IMR-90 (cell line): ENCODE measurements at regions not wholly inside any gene's neighbourhood (a gene's known extent, or its start where the extent isn't known, plus 50 kb on each side); places are given as distances from the start of the nearest gene placed in this dataset.

Source experiments
- ATAC-seq: fragments of 200-7000 bp; cut with Tn5 transposase; 2 replicates; pipeline ENCODE4 v1.9.1; 2020; ENCODE audit warnings: low read depth, mild to moderate bottlenecking, moderate library complexity
- BruUV-seq: library from RNA; stranded (reverse); fragments of 400-500 nt; replicated peaks from 2 replicates; lab custom pipeline; 2021; lab: Mats Ljungman, UMichigan
- CTCF ChIA-PET: fragments of 300-600 bp; formaldehyde crosslinking; extraction: SDS; loops from one replicate; lab custom pipeline; 2021; ENCODE audit warnings: antibody characterized with exemption; lab: Yijun Ruan, JAX
- POLR2A ChIA-PET: fragments of 300-600 bp; sonication (Branson Sonifier 250); formaldehyde crosslinking; loops from one replicate; lab custom pipeline; 2022; ENCODE audit warnings: antibody characterized with exemption; ENCODE audit not compliant: unreplicated experiment; lab: Charles Lee
- DNase-seq: peaks from one replicate; pipeline ENCODE4 v3.0.0; 2013
- H2AFZ ChIP-seq: replicated peaks from 2 replicates; pipeline ENCODE3; 2013; ENCODE audit warnings: low read length, mild to moderate bottlenecking; ENCODE audit not compliant: poor library complexity
- H2AK5ac ChIP-seq: 2 replicates; pipeline ENCODE4 v1.6.1; 2013; ENCODE audit warnings: low read depth, low read length, inconsistent platforms
- H2AK9ac ChIP-seq: replicated peaks from 2 replicates; pipeline ENCODE3; 2013; ENCODE audit warnings: mild to moderate bottlenecking, low read depth, low read length, moderate library complexity; ENCODE audit not compliant: poor library complexity
- H2BK120ac ChIP-seq: 2 replicates; pipeline ENCODE4 v1.6.1; 2013; ENCODE audit warnings: low read depth, low read length, inconsistent platforms
- H2BK15ac ChIP-seq: 3 replicates; pipeline ENCODE4 v1.6.1; 2013; ENCODE audit warnings: low read depth, low read length, inconsistent platforms
- H2BK20ac ChIP-seq: 2 replicates; pipeline ENCODE4 v1.6.1; 2013; ENCODE audit warnings: low read depth, mild to moderate bottlenecking, inconsistent platforms, low read length, moderate library complexity
- H2BK5ac ChIP-seq: 2 replicates; pipeline ENCODE4 v1.6.1; 2013; ENCODE audit warnings: mild to moderate bottlenecking, low read depth, low read length, inconsistent platforms; ENCODE audit not compliant: poor library complexity, severe bottlenecking
- H3K14ac ChIP-seq: replicated peaks from 2 replicates; pipeline ENCODE4 v1.6.1; 2013; ENCODE audit warnings: low read depth, low read length, inconsistent platforms
- H3K18ac ChIP-seq: 2 replicates; pipeline ENCODE4 v1.6.1; 2013; ENCODE audit warnings: low read depth, low read length, control low read depth
- H3K23ac ChIP-seq: 2 replicates; pipeline ENCODE4 v1.6.1; 2013; ENCODE audit warnings: low read depth, low read length, inconsistent platforms
- H3K27ac ChIP-seq: 2 replicates; pipeline ENCODE4 v1.5.1; 2013; ENCODE audit warnings: mild to moderate bottlenecking, control low read depth, low read length; ENCODE audit not compliant: insufficient read depth
- H3K27me3 ChIP-seq: 2 replicates; pipeline ENCODE4 v1.6.1; 2013; ENCODE audit warnings: low read length; ENCODE audit not compliant: control insufficient read depth, insufficient read depth
- H3K36me3 ChIP-seq: 2 replicates; pipeline ENCODE4 v1.6.1; 2013; ENCODE audit warnings: low read length, mixed read lengths; ENCODE audit not compliant: control insufficient read depth, insufficient read depth
- H3K4ac ChIP-seq: 2 replicates; pipeline ENCODE4 v1.6.1; 2013; ENCODE audit warnings: low read depth, low read length, inconsistent platforms
- H3K4me1 ChIP-seq: 2 replicates; pipeline ENCODE4 v1.6.1; 2013; ENCODE audit warnings: low read length, mixed read lengths; ENCODE audit not compliant: control insufficient read depth, insufficient read depth
- H3K4me2 ChIP-seq: 2 replicates; pipeline ENCODE4 v1.6.1; 2013; ENCODE audit warnings: low read depth, mild to moderate bottlenecking, control low read depth, low read length, moderate library complexity
- H3K4me3 ChIP-seq: 2 replicates; pipeline ENCODE4 v1.5.1; 2013; ENCODE audit warnings: low read depth, mild to moderate bottlenecking, control low read depth, low read length, moderate library complexity; ENCODE audit not compliant: insufficient read depth
- H3K56ac ChIP-seq: 2 replicates; pipeline ENCODE4 v1.6.1; 2013; ENCODE audit warnings: low read length, inconsistent platforms; ENCODE audit not compliant: insufficient read depth; ENCODE audit errors: extremely low read depth
- H3K79me1 ChIP-seq, 2 experiments: 2 replicates each; pipeline ENCODE4 v1.6.1; 2013; ENCODE audit warnings: low read length in 2 of 2, inconsistent platforms in 1 of 2, low read depth in 1 of 2
- H3K9ac ChIP-seq: 2 replicates; pipeline ENCODE4 v1.6.1; 2013; ENCODE audit warnings: low read depth, low read length, control low read depth
- H3K9me1 ChIP-seq: 2 replicates; pipeline ENCODE4 v1.6.1; 2013; ENCODE audit warnings: low read length, inconsistent platforms; ENCODE audit not compliant: insufficient read depth
- H3K9me3 ChIP-seq: 2 replicates; pipeline ENCODE4 v1.6.1; 2013; ENCODE audit warnings: low read length; ENCODE audit not compliant: control insufficient read depth, insufficient read depth
- H4K20me1 ChIP-seq: 2 replicates; pipeline ENCODE4 v1.6.1; 2013; ENCODE audit warnings: low read length, inconsistent platforms; ENCODE audit not compliant: insufficient read depth
- H4K5ac ChIP-seq: 2 replicates; pipeline ENCODE4 v1.6.1; 2013; ENCODE audit warnings: mild to moderate bottlenecking, low read depth, low read length, control low read depth
- H4K8ac ChIP-seq, 2 experiments: 2 replicates each; pipeline ENCODE4 v1.6.1; 2013; ENCODE audit warnings: low read depth in 2 of 2, low read length in 2 of 2, control low read depth in 1 of 2, inconsistent platforms in 1 of 2
- H4K91ac ChIP-seq: 2 replicates; pipeline ENCODE4 v1.6.1; 2013; ENCODE audit warnings: low read depth, low read length, inconsistent platforms; ENCODE audit not compliant: insufficient read depth
- BHLHE40 ChIP-seq: fragments of 150-350 bp; IDR thresholded peaks from 2 replicates; pipeline ENCODE4 v1.6.1; 2016; ENCODE audit warnings: mild to moderate bottlenecking, low read depth, low read length
- CEBPB ChIP-seq: IDR thresholded peaks from 2 replicates; pipeline ENCODE4 v1.6.1; 2012; ENCODE audit warnings: low read depth, low read length, improper control_type of control experiment
- CHD1 ChIP-seq: IDR thresholded peaks from 2 replicates; pipeline ENCODE4 v1.6.1; 2012; ENCODE audit warnings: low read depth, low read length, improper control_type of control experiment
- FOS ChIP-seq: fragments of 150-350 bp; IDR thresholded peaks from 2 replicates; pipeline ENCODE4 v1.6.1; 2016; ENCODE audit warnings: low read depth, low read length
- MAFK ChIP-seq: IDR thresholded peaks from 2 replicates; pipeline ENCODE4 v1.6.1; 2012; ENCODE audit warnings: low read depth, low read length, improper control_type of control experiment
- MAZ ChIP-seq: IDR thresholded peaks from 2 replicates; pipeline ENCODE4 v1.6.1; 2012; ENCODE audit warnings: low read depth, mild to moderate bottlenecking, low read length, improper control_type of control experiment, moderate library complexity, borderline replicate concordance
- MXI1 ChIP-seq: IDR thresholded peaks from 2 replicates; pipeline ENCODE4 v1.6.1; 2012; ENCODE audit warnings: low read depth, mild to moderate bottlenecking, low read length, moderate library complexity, borderline replicate concordance
- NFE2L2 ChIP-seq: fragments of 150-350 bp; IDR thresholded peaks from 2 replicates; pipeline ENCODE4 v1.6.1; 2016; ENCODE audit warnings: low read depth, mild to moderate bottlenecking, low read length
- POLR2A ChIP-seq: IDR thresholded peaks from 2 replicates; pipeline ENCODE4 v1.6.1; 2012; ENCODE audit warnings: mild to moderate bottlenecking, low read depth, low read length
- RAD21 ChIP-seq: IDR thresholded peaks from 2 replicates; pipeline ENCODE4 v1.6.1; 2012; ENCODE audit warnings: low read length, improper control_type of control experiment
- RCOR1 ChIP-seq: IDR thresholded peaks from 2 replicates; pipeline ENCODE4 v1.6.1; 2012; ENCODE audit warnings: mild to moderate bottlenecking, low read length, improper control_type of control experiment; ENCODE audit not compliant: insufficient replicate concordance
- RFX5 ChIP-seq: IDR thresholded peaks from 2 replicates; pipeline ENCODE4 v1.8.0; 2012; ENCODE audit warnings: low read depth, mild to moderate bottlenecking, low read length, moderate library complexity
- SMC3 ChIP-seq: fragments of 150-350 bp; IDR thresholded peaks from 2 replicates; pipeline ENCODE4 v1.6.1; 2016; ENCODE audit warnings: low read depth, mild to moderate bottlenecking, antibody characterized with exemption, low read length, moderate library complexity
- dilution Hi-C: fragments of 300-500 bp; cut with HindIII; formaldehyde crosslinking; loops from one replicate; pipeline ENCODE4 v1.14.3; 2018; ENCODE audit warnings: low sequenced_read_pairs; ENCODE audit not compliant: unreplicated experiment
- in situ Hi-C: fragments of 300-500 bp; cut with MboI; formaldehyde crosslinking; loops from 3 replicates; pipeline ENCODE4 v1.14.3; 2019; ENCODE audit warnings: low sequenced_read_pairs, inconsistent platforms, mixed read lengths
- intact Hi-C: fragments of 100-400 bp; cut with micrococcal nuclease; formaldehyde crosslinking; loops from 2 replicates; pipeline ENCODE4 v1.10.0; 2022
- TF ChIP-seq, protein P1 (sequence below): fragments of 150-350 bp; IDR thresholded peaks from 2 replicates; pipeline ENCODE4 v1.6.1; 2017; ENCODE audit warnings: mild to moderate bottlenecking, antibody characterized with exemption, low read length, low read depth
- TF ChIP-seq, protein P2 (sequence below): fragments of 150-350 bp; IDR thresholded peaks from 2 replicates; pipeline ENCODE4 v1.6.1; 2016; ENCODE audit warnings: low read depth, mild to moderate bottlenecking, low read length, moderate library complexity, borderline replicate concordance
- TF ChIP-seq, protein P3 (sequence below): conservative IDR thresholded peaks from 2 replicates; pipeline ENCODE4 v1.5.1; 2012; ENCODE audit warnings: mild to moderate bottlenecking, low read depth, low read length, improper control_type of control experiment

DNA sequence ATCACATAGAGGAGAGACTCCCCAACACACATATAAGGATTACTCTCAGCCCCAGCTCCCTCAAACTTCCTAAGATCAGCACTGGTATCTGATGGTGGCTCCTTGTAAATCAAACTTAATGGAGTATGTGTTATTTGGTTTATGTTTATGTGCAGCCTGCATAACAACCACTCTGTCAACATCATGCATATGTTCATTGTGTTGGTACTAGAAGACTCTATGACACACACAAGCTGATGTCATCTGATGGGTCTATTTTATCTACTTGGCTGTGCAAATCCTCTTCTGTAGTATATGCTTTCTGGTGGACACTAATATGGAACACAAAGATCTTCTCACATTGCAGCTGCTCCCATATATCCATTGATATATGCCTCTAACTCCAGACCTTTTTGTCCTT, 134.0 kb upstream of the FAM174A start:
- dilution Hi-C loops = no loop called here

More for the DNA sequence above, 134.0 kb upstream of the FAM174A start:
- Histone ChIP-seq H3K27me3 (no peaks in the 10 kb centered on the region), H3K14ac (no peak overlapping the region), H2AK5ac (no peak overlapping the region), H2AK9ac (no peak overlapping the region), H3K4me1 (no peaks in the 10 kb centered on the region), H3K9me3 (no peaks in the 10 kb centered on the region), H3K56ac (no peak overlapping the region), H3K9me1 (no peaks in the 10 kb centered on the region), H2BK5ac (no peak overlapping the region), H4K91ac (no peak overlapping the region), H2BK120ac (no peak overlapping the region), H2BK20ac (no peak overlapping the region), H3K18ac (no peak overlapping the region), H4K5ac (no peak overlapping the region), H3K27ac (no peak overlapping the region), H2BK15ac (no peak overlapping the region), H3K4me3 (no peak overlapping the region), H3K9ac (no peak overlapping the region), H3K23ac (no peak overlapping the region), H3K79me1 (no peaks in the 10 kb centered on the region), H3K4ac (no peak overlapping the region), H4K20me1 (no peaks in the 10 kb centered on the region), H3K36me3 (no peaks in the 10 kb centered on the region), H4K8ac (no peak overlapping the region), H2AFZ (no peak overlapping the region), H3K4me2 (no peak overlapping the region)
- intact Hi-C loops (no loop called here), in situ Hi-C loops (no loop called here)
- ATAC-seq (no peak), DNase-seq (no peak)
- ChIA-PET POLR2A (no interaction called here), CTCF (no interaction called here)
- BruUV-seq = no TSS peak
- TF ChIP-seq RAD21 (no peak), FOS (no peak), RFX5 (no peak), CEBPB (no peak), MXI1 (no peak), MAZ (no peak), BHLHE40 (no peak), SMC3 (no peak), RCOR1 (no peak), CHD1 (no peak), POLR2A (no peak), NFE2L2 (no peak), MAFK (no peak)
- TF ChIP-seq, protein P1, sequence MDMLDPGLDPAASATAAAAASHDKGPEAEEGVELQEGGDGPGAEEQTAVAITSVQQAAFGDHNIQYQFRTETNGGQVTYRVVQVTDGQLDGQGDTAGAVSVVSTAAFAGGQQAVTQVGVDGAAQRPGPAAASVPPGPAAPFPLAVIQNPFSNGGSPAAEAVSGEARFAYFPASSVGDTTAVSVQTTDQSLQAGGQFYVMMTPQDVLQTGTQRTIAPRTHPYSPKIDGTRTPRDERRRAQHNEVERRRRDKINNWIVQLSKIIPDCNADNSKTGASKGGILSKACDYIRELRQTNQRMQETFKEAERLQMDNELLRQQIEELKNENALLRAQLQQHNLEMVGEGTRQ = no peak
- TF ChIP-seq, protein P2, sequence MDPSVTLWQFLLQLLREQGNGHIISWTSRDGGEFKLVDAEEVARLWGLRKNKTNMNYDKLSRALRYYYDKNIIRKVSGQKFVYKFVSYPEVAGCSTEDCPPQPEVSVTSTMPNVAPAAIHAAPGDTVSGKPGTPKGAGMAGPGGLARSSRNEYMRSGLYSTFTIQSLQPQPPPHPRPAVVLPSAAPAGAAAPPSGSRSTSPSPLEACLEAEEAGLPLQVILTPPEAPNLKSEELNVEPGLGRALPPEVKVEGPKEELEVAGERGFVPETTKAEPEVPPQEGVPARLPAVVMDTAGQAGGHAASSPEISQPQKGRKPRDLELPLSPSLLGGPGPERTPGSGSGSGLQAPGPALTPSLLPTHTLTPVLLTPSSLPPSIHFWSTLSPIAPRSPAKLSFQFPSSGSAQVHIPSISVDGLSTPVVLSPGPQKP = no peak
- TF ChIP-seq, protein P3, sequence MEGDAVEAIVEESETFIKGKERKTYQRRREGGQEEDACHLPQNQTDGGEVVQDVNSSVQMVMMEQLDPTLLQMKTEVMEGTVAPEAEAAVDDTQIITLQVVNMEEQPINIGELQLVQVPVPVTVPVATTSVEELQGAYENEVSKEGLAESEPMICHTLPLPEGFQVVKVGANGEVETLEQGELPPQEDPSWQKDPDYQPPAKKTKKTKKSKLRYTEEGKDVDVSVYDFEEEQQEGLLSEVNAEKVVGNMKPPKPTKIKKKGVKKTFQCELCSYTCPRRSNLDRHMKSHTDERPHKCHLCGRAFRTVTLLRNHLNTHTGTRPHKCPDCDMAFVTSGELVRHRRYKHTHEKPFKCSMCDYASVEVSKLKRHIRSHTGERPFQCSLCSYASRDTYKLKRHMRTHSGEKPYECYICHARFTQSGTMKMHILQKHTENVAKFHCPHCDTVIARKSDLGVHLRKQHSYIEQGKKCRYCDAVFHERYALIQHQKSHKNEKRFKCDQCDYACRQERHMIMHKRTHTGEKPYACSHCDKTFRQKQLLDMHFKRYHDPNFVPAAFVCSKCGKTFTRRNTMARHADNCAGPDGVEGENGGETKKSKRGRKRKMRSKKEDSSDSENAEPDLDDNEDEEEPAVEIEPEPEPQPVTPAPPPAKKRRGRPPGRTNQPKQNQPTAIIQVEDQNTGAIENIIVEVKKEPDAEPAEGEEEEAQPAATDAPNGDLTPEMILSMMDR = no peak
